KMS-11 (cell line): ENCODE measurements at regions not wholly inside any gene's neighbourhood (a gene's known extent, or its start where the extent isn't known, plus 50 kb on each side); places are given as distances from the start of the nearest gene placed in this dataset.
"Not testable (repeated sequence)": the region's sequence is repeated elsewhere in the genome, so short reads cannot be mapped to it uniquely, and the experiment has no call there.

Experiments used
- H2AFZ ChIP-seq: fragments of 200-600 bp; sonication (generic); 2 replicates; pipeline ENCODE4 v1.6.1; 2016; ENCODE audit warnings: antibody characterized with exemption, mixed run types, low read depth
- H3K27ac ChIP-seq: fragments of 200-600 bp; sonication (generic); 2 replicates; pipeline ENCODE4 v1.6.1; 2016; ENCODE audit warnings: mild to moderate bottlenecking, mixed run types
- H3K27me3 ChIP-seq: fragments of 200-600 bp; sonication (generic); 2 replicates; pipeline ENCODE4 v1.6.1; 2017; ENCODE audit warnings: mild to moderate bottlenecking, low read depth, mixed run types, moderate library complexity; ENCODE audit not compliant: insufficient read depth
- H3K36me3 ChIP-seq: fragments of 200-600 bp; sonication (generic); 2 replicates; pipeline ENCODE4 v1.6.1; 2017; ENCODE audit warnings: mild to moderate bottlenecking, mixed run types; ENCODE audit not compliant: insufficient read depth
- H3K4me1 ChIP-seq: fragments of 200-600 bp; sonication (generic); 2 replicates; pipeline ENCODE4 v1.6.1; 2016; ENCODE audit warnings: mild to moderate bottlenecking, low read depth, mixed run types; ENCODE audit not compliant: poor library complexity, severe bottlenecking
- H3K4me2 ChIP-seq: fragments of 200-600 bp; sonication (generic); 2 replicates; pipeline ENCODE4 v1.7.0; 2016; ENCODE audit warnings: mild to moderate bottlenecking, mixed run types
- H3K4me3 ChIP-seq: fragments of 200-600 bp; sonication (generic); IDR thresholded peaks from 2 replicates; pipeline ENCODE4 v1.6.1; 2017; ENCODE audit warnings: low read depth, low read length, mixed read lengths; ENCODE audit not compliant: insufficient read depth
- H3K79me2 ChIP-seq: fragments of 200-600 bp; sonication (generic); 2 replicates; pipeline ENCODE4 v1.6.1; 2016; ENCODE audit warnings: low read depth, mixed run types; ENCODE audit not compliant: insufficient read depth
- H3K9ac ChIP-seq: fragments of 200-600 bp; sonication (generic); 2 replicates; pipeline ENCODE4 v1.6.1; 2016; ENCODE audit warnings: mild to moderate bottlenecking, mixed run types
- H4K20me1 ChIP-seq: fragments of 200-600 bp; sonication (generic); 2 replicates; pipeline ENCODE4 v1.6.1; 2016; ENCODE audit warnings: mild to moderate bottlenecking, mixed run types; ENCODE audit not compliant: insufficient read depth
- TF ChIP-seq, protein P1 (sequence below): fragments of 200-600 bp; sonication (generic); conservative IDR thresholded peaks from 2 replicates; pipeline ENCODE4 v1.6.1; 2017; ENCODE audit warnings: low read depth, mild to moderate bottlenecking, antibody characterized with exemption, low read length, moderate library complexity, mixed read lengths

DNA sequence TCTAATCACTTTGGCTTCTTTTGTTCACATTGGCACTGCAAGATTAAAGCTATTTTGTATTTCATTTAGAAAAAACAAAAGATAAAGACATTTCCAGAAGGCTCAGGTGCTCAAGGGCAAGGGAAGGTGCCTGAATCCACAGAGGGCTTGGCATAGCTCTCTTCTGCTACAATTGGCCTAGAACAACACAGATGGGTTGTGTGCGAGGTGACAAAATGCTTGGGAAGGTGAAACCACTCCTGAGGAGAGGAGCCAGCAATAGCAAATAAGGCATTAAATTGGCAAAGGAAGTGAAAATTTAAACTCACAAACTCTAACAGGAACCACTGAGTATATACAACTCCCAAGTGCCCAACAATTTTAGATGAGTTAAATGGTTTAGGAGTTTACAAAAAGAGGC is 1290.4 kb upstream of the CHAC2 start:
- no peaks in the 10 kb centered on the region for H4K20me1 ChIP-seq
- H3K79me2 ChIP-seq: no peaks in the 10 kb centered on the region
- TF ChIP-seq, protein P1, sequence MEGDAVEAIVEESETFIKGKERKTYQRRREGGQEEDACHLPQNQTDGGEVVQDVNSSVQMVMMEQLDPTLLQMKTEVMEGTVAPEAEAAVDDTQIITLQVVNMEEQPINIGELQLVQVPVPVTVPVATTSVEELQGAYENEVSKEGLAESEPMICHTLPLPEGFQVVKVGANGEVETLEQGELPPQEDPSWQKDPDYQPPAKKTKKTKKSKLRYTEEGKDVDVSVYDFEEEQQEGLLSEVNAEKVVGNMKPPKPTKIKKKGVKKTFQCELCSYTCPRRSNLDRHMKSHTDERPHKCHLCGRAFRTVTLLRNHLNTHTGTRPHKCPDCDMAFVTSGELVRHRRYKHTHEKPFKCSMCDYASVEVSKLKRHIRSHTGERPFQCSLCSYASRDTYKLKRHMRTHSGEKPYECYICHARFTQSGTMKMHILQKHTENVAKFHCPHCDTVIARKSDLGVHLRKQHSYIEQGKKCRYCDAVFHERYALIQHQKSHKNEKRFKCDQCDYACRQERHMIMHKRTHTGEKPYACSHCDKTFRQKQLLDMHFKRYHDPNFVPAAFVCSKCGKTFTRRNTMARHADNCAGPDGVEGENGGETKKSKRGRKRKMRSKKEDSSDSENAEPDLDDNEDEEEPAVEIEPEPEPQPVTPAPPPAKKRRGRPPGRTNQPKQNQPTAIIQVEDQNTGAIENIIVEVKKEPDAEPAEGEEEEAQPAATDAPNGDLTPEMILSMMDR: no peak
- H3K4me1 ChIP-seq: peaks cover 5% of the 10 kb centered on the region
- no peaks in the 10 kb centered on the region for H3K27me3 ChIP-seq
- H2AFZ ChIP-seq: no peak overlapping the region
- no peaks in the 10 kb centered on the region for H3K36me3 ChIP-seq
- H3K9ac ChIP-seq: no peak overlapping the region
- H3K4me3 ChIP-seq: no peak overlapping the region
- H3K27ac ChIP-seq: no peak overlapping the region
- H3K4me2 ChIP-seq: no peak overlapping the region

DNA sequence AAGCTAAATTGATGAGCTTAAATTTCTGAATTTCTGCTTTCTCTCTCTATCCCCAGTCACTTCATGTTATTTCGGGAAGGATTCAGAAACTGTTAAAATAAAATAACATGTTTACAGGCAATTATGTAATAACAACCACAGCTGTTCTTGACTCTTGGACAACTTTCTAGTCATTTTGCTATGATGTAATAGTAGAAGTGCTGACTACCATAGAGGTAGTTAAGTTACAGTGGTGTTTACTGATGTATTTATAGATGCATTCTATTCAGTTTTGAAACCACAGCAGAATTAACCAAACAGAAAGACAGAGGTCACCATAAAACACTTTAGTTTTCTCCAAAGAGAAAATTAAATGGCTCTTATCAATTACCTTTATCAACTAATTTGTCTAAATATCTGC is 1292.0 kb upstream of the CHAC2 start:
- no peaks in the 10 kb centered on the region for H3K36me3 ChIP-seq
- TF ChIP-seq, protein P1: no peak
- no peaks in the 10 kb centered on the region for H4K20me1 ChIP-seq
- no peak overlapping the region for H3K4me3 ChIP-seq
- H3K27me3 ChIP-seq: no peaks in the 10 kb centered on the region
- no peak overlapping the region for H3K27ac ChIP-seq
- peaks cover 5% of the 10 kb centered on the region for H3K4me1 ChIP-seq
- no peak overlapping the region for H3K4me2 ChIP-seq
- no peak overlapping the region for H3K9ac ChIP-seq
- H2AFZ ChIP-seq: no peak overlapping the region
- H3K79me2 ChIP-seq: no peaks in the 10 kb centered on the region

DNA sequence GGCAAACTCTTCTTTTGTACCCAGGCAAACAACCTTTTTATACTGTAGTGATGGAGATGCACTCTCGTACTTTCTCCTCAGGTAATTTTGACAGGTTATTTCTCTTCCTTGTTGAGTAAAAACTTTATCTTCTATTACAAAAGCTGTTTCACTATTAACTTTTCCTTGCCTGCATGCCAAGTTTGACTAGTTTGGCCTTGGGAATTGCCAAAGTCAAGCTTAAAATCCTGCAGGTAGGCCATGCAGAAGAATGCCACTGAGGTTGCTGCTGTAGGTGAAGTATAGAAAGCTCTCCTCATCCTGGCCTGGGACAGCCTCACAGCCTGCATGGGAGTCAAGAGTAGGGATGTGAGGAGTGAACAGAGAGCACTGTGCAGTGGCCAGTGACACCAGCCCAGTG is 1293.5 kb upstream of the CHAC2 start:
- Histone ChIP-seq H3K36me3 (no peaks in the 10 kb centered on the region), H3K79me2 (no peaks in the 10 kb centered on the region), H3K9ac (no peak overlapping the region), H3K4me1 (no peaks in the 10 kb centered on the region), H3K4me2 (no peak overlapping the region), H4K20me1 (no peaks in the 10 kb centered on the region), H2AFZ (no peak overlapping the region), H3K27ac (no peak overlapping the region), H3K4me3 (no peak overlapping the region), H3K27me3 (no peaks in the 10 kb centered on the region)
- TF ChIP-seq, protein P1: no peak

DNA sequence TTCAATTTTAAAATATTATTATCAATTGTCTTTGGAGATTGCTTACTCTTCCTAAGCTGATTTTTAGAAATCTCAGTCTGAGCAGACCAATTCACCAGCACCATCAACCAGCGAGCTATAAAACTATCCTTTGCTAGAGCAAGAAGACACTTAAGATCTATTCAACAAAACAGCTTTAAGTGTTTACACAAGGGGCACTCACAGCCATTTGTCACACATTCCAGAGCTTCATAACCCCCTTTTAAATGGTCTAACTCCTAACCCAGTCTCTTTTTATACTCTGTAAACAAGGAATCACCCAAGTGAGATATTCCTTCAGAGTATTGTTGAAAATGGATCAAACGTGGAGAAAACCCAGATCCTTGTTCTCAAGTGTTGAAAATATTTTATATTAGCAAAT is 1294.1 kb upstream of the CHAC2 start:
- H3K9ac ChIP-seq: no peak overlapping the region
- no peak overlapping the region for H2AFZ ChIP-seq
- TF ChIP-seq, protein P1: no peak
- H3K36me3 ChIP-seq: no peaks in the 10 kb centered on the region
- H3K4me3 ChIP-seq: no peak overlapping the region
- H3K4me1 ChIP-seq: no peaks in the 10 kb centered on the region
- no peaks in the 10 kb centered on the region for H3K79me2 ChIP-seq
- no peak overlapping the region for H3K4me2 ChIP-seq
- H3K27me3 ChIP-seq: no peaks in the 10 kb centered on the region
- no peaks in the 10 kb centered on the region for H4K20me1 ChIP-seq
- H3K27ac ChIP-seq: no peak overlapping the region

DNA sequence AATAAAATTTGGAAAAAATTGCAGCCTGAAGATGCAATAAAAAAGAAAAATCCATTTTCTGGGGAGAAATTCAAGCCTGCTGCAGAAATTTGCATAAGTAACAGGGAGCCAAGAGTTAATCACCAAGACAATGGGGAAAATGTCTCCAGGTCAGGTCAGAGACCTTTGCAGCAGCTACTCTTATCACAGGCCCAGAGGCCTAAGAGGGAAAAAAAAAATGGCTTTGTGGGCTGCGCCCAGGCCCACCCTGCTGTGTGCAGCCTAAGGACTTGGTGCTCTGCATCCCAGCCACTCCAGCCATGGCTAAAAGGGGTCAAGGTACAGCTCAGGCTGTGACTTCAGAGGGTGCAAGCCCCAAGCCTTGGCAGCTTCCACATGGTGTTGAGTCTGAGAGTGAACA is 1297.1 kb upstream of the CHAC2 start:
- H4K20me1 ChIP-seq, H3K27me3 ChIP-seq, H3K4me1 ChIP-seq, H3K4me3 ChIP-seq, H3K9ac ChIP-seq, H3K79me2 ChIP-seq, H3K27ac ChIP-seq, H3K36me3 ChIP-seq, H2AFZ ChIP-seq, H3K4me2 ChIP-seq: not testable (repeated sequence)
